CD4-positive, alpha-beta T cell (primary cell): ENCODE measurements at regions not wholly inside any gene's neighbourhood (a gene's known extent, or its start where the extent isn't known, plus 50 kb on each side); places are given as distances from the start of the nearest gene placed in this dataset.

ENCODE experiments used
- ATAC-seq: fragments of 200-7000 bp; cut with Tn5 transposase; one replicate; pipeline ENCODE4 v1.10.0; 2022; ENCODE audit warnings: mild to moderate bottlenecking; ENCODE audit not compliant: poor library complexity
- CTCF ChIA-PET: fragments of 350-600 bp; sonication (Branson Sonifier 250); formaldehyde crosslinking; loops from one replicate; lab custom pipeline; 2021; ENCODE audit warnings: antibody characterized with exemption, inconsistent platforms; lab: Charles Lee
- POLR2A ChIA-PET: fragments of 350-600 bp; sonication (Branson Sonifier 250); formaldehyde crosslinking; loops from one replicate; lab custom pipeline; 2021; ENCODE audit warnings: antibody characterized with exemption, inconsistent platforms; lab: Charles Lee
- DNase-seq, 14 experiments: peaks; one replicate each; pipeline ENCODE4 v3.0.0-alpha.2; 2013 to 2020; ENCODE audit warnings: mixed read lengths in 2 of 14
- H3K27ac ChIP-seq, 2 donors: one replicate each; pipeline versions ENCODE4 v1.5.1 to v1.7.0; 2013; ENCODE audit warnings: low read length in 2 of 2, low read depth in 1 of 2, mild to moderate bottlenecking in 1 of 2
- H3K27me3 ChIP-seq, 2 experiments: 1 replicate in 1 of 2; 2 replicates in 1 of 2; pipeline versions ENCODE4 v1.6.1 to v1.7.0; 2013; ENCODE audit warnings: low read length in 2 of 2, control low read depth in 1 of 2, mild to moderate bottlenecking in 1 of 2, moderate library complexity in 1 of 2; ENCODE audit not compliant: insufficient read depth in 2 of 2, control insufficient read depth in 1 of 2
- H3K36me3 ChIP-seq: one replicate; pipeline ENCODE4 v1.6.1; 2013; ENCODE audit warnings: low read length, control low read depth; ENCODE audit not compliant: insufficient read depth
- H3K4me1 ChIP-seq: one replicate; pipeline ENCODE4 v1.6.1; 2013; ENCODE audit warnings: low read length, control low read depth; ENCODE audit not compliant: insufficient read depth
- H3K4me3 ChIP-seq: one replicate; pipeline ENCODE4 v1.5.1; 2013; ENCODE audit warnings: mild to moderate bottlenecking, low read length, moderate library complexity
- H3K9me3 ChIP-seq, 2 experiments: 1 replicate in 1 of 2; 2 replicates in 1 of 2; pipeline versions ENCODE4 v1.6.1 to v1.7.0; 2013; ENCODE audit warnings: low read length in 2 of 2, mild to moderate bottlenecking in 2 of 2, control low read depth in 1 of 2, moderate library complexity in 1 of 2; ENCODE audit not compliant: control insufficient read depth in 1 of 2, insufficient read depth in 1 of 2
- H3K27ac Mint-ChIP-seq: one replicate; pipeline ENCODE4 v1.8.0; 2020; ENCODE audit warnings: mixed read lengths
- H3K27me3 Mint-ChIP-seq: one replicate; pipeline ENCODE4 v1.8.0; 2021; ENCODE audit warnings: mixed read lengths
- H3K36me3 Mint-ChIP-seq: one replicate; pipeline ENCODE4 v1.8.0; 2021; ENCODE audit warnings: low read depth, mixed read lengths
- H3K4me1 Mint-ChIP-seq: one replicate; pipeline ENCODE4 v1.8.0; 2021; ENCODE audit warnings: low read depth, mixed read lengths
- H3K4me3 Mint-ChIP-seq: one replicate; pipeline ENCODE4 v1.8.0; 2020; ENCODE audit warnings: mild to moderate bottlenecking, mixed read lengths
- H3K9me3 Mint-ChIP-seq: one replicate; pipeline ENCODE4 v1.8.0; 2020; ENCODE audit warnings: mixed read lengths
- CTCF ChIP-seq: fragments of 200-600 bp; IDR thresholded peaks from one replicate; pipeline ENCODE4 v1.8.0; 2022; ENCODE audit warnings: antibody characterized with exemption, mild to moderate bottlenecking
- intact Hi-C, 2 experiments: fragments of 100-400 bp; cut with DNase I in 1 of 2; cut with micrococcal nuclease in 1 of 2; formaldehyde crosslinking; loops; one replicate each; pipeline versions ENCODE4 v1.15.1 to v1.9.0; 2023 to 2025; cut with DNase I, micrococcal nuclease

DNA sequence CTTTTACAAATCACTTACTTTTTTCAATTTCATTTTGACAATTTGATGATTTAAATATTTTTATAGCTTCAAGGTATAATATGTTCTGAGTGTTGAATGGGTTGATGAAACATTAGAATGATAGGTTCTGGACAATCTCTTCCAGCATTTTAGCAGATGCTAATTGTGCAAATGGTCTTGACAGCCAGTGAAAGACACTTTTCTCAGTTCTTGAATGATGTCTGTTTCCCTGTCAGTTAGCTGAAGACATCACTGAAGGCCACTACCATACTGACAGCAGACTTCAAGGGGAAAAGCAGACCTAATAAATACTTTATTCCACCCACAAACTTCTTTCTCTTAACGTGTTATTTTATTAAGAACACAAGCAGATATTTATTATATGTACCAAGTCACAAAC is 498.6 kb downstream of the GRXCR1 start:
- ChIA-PET CTCF (no interaction called here), POLR2A (no interaction called here)
- Histone ChIP-seq H3K4me1 (no peaks in the 10 kb centered on the region), H3K4me3 (no peak overlapping the region), H3K27ac (no peak overlapping the region), H3K27me3 (no peaks in the 10 kb centered on the region), H3K36me3 (no peaks in the 10 kb centered on the region), H3K9me3 (peaks cover 0 to 3% of the 10 kb centered on the region in 2 experiments)
- Mint-ChIP-seq H3K27ac (no peak overlapping the region), H3K4me3 (no peak overlapping the region), H3K27me3 (no peaks in the 10 kb centered on the region), H3K4me1 (no peaks in the 10 kb centered on the region), H3K36me3 (no peaks in the 10 kb centered on the region), H3K9me3 (peaks cover 3% of the 10 kb centered on the region)
- no peak for TF ChIP-seq CTCF
- ATAC-seq: no peak
- intact Hi-C loops: no loop called here
- no peak for DNase-seq

GRCh38 chr4:43394976-43395375 is 502.5 kb downstream of the GRXCR1 start:
- H3K9me3 Mint-ChIP-seq: peaks cover 8% of the 10 kb centered on the region
- no peak for ATAC-seq
- Histone ChIP-seq H3K27ac (no peak overlapping the region), H3K4me1 (no peaks in the 10 kb centered on the region), H3K27me3 (no peaks in the 10 kb centered on the region), H3K9me3 (peaks cover 0 to 7% of the 10 kb centered on the region in 2 experiments), H3K36me3 (no peaks in the 10 kb centered on the region), H3K4me3 (no peak overlapping the region)
- H3K27me3 Mint-ChIP-seq: no peaks in the 10 kb centered on the region
- DNase-seq: no peak
- TF ChIP-seq CTCF: no peak
- intact Hi-C loops: no loop called here
- H3K27ac Mint-ChIP-seq: no peak overlapping the region
- no peaks in the 10 kb centered on the region for H3K36me3 Mint-ChIP-seq
- H3K4me1 Mint-ChIP-seq: no peaks in the 10 kb centered on the region
- ChIA-PET CTCF (no interaction called here), POLR2A (no interaction called here)
- H3K4me3 Mint-ChIP-seq: no peak overlapping the region

GRCh38 chr4:43399726-43400125 is 507.2 kb downstream of the GRXCR1 start:
- no peaks in the 10 kb centered on the region for H3K4me1 ChIP-seq
- H3K36me3 ChIP-seq: no peaks in the 10 kb centered on the region
- H3K9me3 Mint-ChIP-seq: peaks cover 8% of the 10 kb centered on the region
- H3K9me3 ChIP-seq: peaks cover 0 to 7% of the 10 kb centered on the region in 2 experiments
- intact Hi-C loops: no loop called here
- no peak overlapping the region for H3K27ac Mint-ChIP-seq
- no peaks in the 10 kb centered on the region for H3K27me3 ChIP-seq
- H3K27me3 Mint-ChIP-seq: no peaks in the 10 kb centered on the region
- H3K4me1 Mint-ChIP-seq: no peaks in the 10 kb centered on the region
- no peak overlapping the region for H3K27ac ChIP-seq
- no peak overlapping the region for H3K4me3 ChIP-seq
- H3K4me3 Mint-ChIP-seq: no peak overlapping the region
- ChIA-PET POLR2A (no interaction called here), CTCF (no interaction called here)
- TF ChIP-seq CTCF: no peak
- no peaks in the 10 kb centered on the region for H3K36me3 Mint-ChIP-seq
- no peak for ATAC-seq
- DNase-seq: no peak
